ENCODE measurements at regions not wholly inside any gene's neighbourhood (a gene's known extent, or its start where the extent isn't known, plus 50 kb on each side); places are given as distances from the start of the nearest gene placed in this dataset.

- H3K4me3 ChIP-seq (ENCODE audit: low read length), result no peak overlapping the region
- no peak for DNase-seq (ENCODE audit: low read depth)
- no peak for TF ChIP-seq CTCF (IDR thresholded peaks at IDR 0.05; ENCODE audit: insufficient read depth, low read depth, low read length, missing control alignments)
These were observed 569.6 kb downstream of the EPHB1 start for GRCh38 chr3:135364676-135365075.

GRCh38 chr3:135366816-135367215, 571.8 kb downstream of the EPHB1 start:
- no peak for TF ChIP-seq CTCF (IDR thresholded peaks at IDR 0.05; ENCODE audit: insufficient read depth, low read depth, low read length, missing control alignments)
- H3K4me3 ChIP-seq (ENCODE audit: low read length), result no peak overlapping the region
- no peak for DNase-seq (ENCODE audit: low read depth)

- H3K4me3 ChIP-seq (ENCODE audit: low read length), result no peak overlapping the region
- no peak for DNase-seq (ENCODE audit: low read depth)
- no peak for TF ChIP-seq CTCF (IDR thresholded peaks at IDR 0.05; ENCODE audit: insufficient read depth, low read depth, low read length, missing control alignments)
These were observed 573.3 kb downstream of the EPHB1 start for GRCh38 chr3:135368316-135368715.

GRCh38 chr3:135368781-135369180, 573.7 kb downstream of the EPHB1 start:
- no peak for DNase-seq (ENCODE audit: low read depth)
- no peak for TF ChIP-seq CTCF (IDR thresholded peaks at IDR 0.05; ENCODE audit: insufficient read depth, low read depth, low read length, missing control alignments)
- no peak overlapping the region for H3K4me3 ChIP-seq (ENCODE audit: low read length)

GRCh38 chr3:135374571-135374970, 579.5 kb downstream of the EPHB1 start:
- H3K4me3 ChIP-seq (ENCODE audit: low read length), result no peak overlapping the region
- DNase-seq (ENCODE audit: low read depth), result no peak
- TF ChIP-seq CTCF (IDR thresholded peaks at IDR 0.05; ENCODE audit: insufficient read depth, low read depth, low read length, missing control alignments), result no peak

- no peak overlapping the region for H3K4me3 ChIP-seq (ENCODE audit: low read length)
- no peak for DNase-seq (ENCODE audit: low read depth)
- no peak for TF ChIP-seq CTCF (IDR thresholded peaks at IDR 0.05; ENCODE audit: insufficient read depth, low read depth, low read length, missing control alignments)
These were observed 583.3 kb upstream of the PPP2R3A start for GRCh38 chr3:135382188-135382587.

GRCh38 chr3:135382621-135383020, 582.9 kb upstream of the PPP2R3A start:
- no peak for DNase-seq (ENCODE audit: low read depth)
- H3K4me3 ChIP-seq (ENCODE audit: low read length), result no peak overlapping the region
- TF ChIP-seq CTCF (IDR thresholded peaks at IDR 0.05; ENCODE audit: insufficient read depth, low read depth, low read length, missing control alignments), result no peak

Data from epithelial cell of esophagus (primary cell).